ENCODE measurements at regions not wholly inside any gene's neighbourhood (a gene's known extent, or its start where the extent isn't known, plus 50 kb on each side); places are given as distances from the start of the nearest gene placed in this dataset.

GRCh38 chr11:15526032-15526431 is 411.3 kb downstream of the INSC start:
- no peak overlapping the region for H3K4me3 ChIP-seq
- H3K4me1 ChIP-seq = no peaks in the 10 kb centered on the region
- no peak overlapping the region for H3K27ac ChIP-seq
- TF ChIP-seq CTCF (IDR thresholded peaks at IDR 0.05) = no peak
- no peaks in the 10 kb centered on the region for H3K9me3 ChIP-seq
- no peak for DNase-seq
- 63 to 65% methylated on average over 2 of the region's 2 CpGs for WGBS, 2 donors
- no peaks in the 10 kb centered on the region for H3K27me3 ChIP-seq
- no peak for FAIRE-seq
- intact Hi-C loops (cut with DNase I) = no loop called here
- ATAC-seq = no peak
- no peaks in the 10 kb centered on the region for H3K36me3 ChIP-seq

GRCh38 chr11:15526859-15527450 is 412.2 kb downstream of the INSC start:
- Histone ChIP-seq H3K9me3 (no peaks in the 10 kb centered on the region), H3K36me3 (no peaks in the 10 kb centered on the region), H3K27me3 (no peaks in the 10 kb centered on the region), H3K27ac (no peak overlapping the region), H3K4me1 (no peaks in the 10 kb centered on the region), H3K4me3 (no peak overlapping the region)
- 59 to 62% methylated on average over 2 of the region's 2 CpGs for WGBS, 2 donors
- ATAC-seq (no peak), FAIRE-seq (no peak), DNase-seq (no peak)
- no peak for TF ChIP-seq CTCF (IDR thresholded peaks at IDR 0.05)
- intact Hi-C loops (cut with DNase I) = no loop called here

GRCh38 chr11:15532432-15532831 is 417.7 kb downstream of the INSC start:
- FAIRE-seq (no peak), ATAC-seq (no peak), DNase-seq (no peak)
- 74 to 86% methylated on average over 4 of the region's 4 CpGs for WGBS, 2 donors
- Histone ChIP-seq H3K4me1 (no peaks in the 10 kb centered on the region), H3K36me3 (no peaks in the 10 kb centered on the region), H3K27ac (no peak overlapping the region), H3K4me3 (no peak overlapping the region), H3K27me3 (no peaks in the 10 kb centered on the region), H3K9me3 (no peaks in the 10 kb centered on the region)
- TF ChIP-seq CTCF (IDR thresholded peaks at IDR 0.05) = no peak
- intact Hi-C loops (cut with DNase I) = no loop called here

GRCh38 chr11:15534266-15534665 is 419.5 kb downstream of the INSC start:
- no peak for ATAC-seq
- Histone ChIP-seq H3K27me3 (no peaks in the 10 kb centered on the region), H3K9me3 (no peaks in the 10 kb centered on the region), H3K36me3 (no peaks in the 10 kb centered on the region), H3K4me3 (no peak overlapping the region), H3K27ac (no peak overlapping the region), H3K4me1 (no peaks in the 10 kb centered on the region)
- no peak for FAIRE-seq
- TF ChIP-seq CTCF (IDR thresholded peaks at IDR 0.05) = no peak
- DNase-seq = no peak
- WGBS, 2 donors = 81 to 83% methylated on average over 2 of the region's 2 CpGs
- intact Hi-C loops (cut with DNase I) = no loop called here

- H3K9me3 ChIP-seq = no peaks in the 10 kb centered on the region
- no peak overlapping the region for H3K4me3 ChIP-seq
- ATAC-seq (no peak), DNase-seq (no peak), FAIRE-seq (no peak)
- H3K36me3 ChIP-seq = no peaks in the 10 kb centered on the region
- H3K27me3 ChIP-seq = no peaks in the 10 kb centered on the region
- intact Hi-C loops (cut with DNase I) = no loop called here
- TF ChIP-seq CTCF (IDR thresholded peaks at IDR 0.05) = no peak
- 84 to 87% methylated on average over 7 of the region's 7 CpGs for WGBS, 2 donors
- H3K4me1 ChIP-seq = no peaks in the 10 kb centered on the region
- H3K27ac ChIP-seq = no peak overlapping the region
These were observed 420.7 kb downstream of the INSC start for GRCh38 chr11:15535414-15535813.
